ENCODE measurements at regions not wholly inside any gene's neighbourhood (a gene's known extent, or its start where the extent isn't known, plus 50 kb on each side); places are given as distances from the start of the nearest gene placed in this dataset.

- Histone ChIP-seq H4K20me1 (ENCODE audit: insufficient read depth, low read length) (no peaks in the 10 kb centered on the region), H3K4me2 (ENCODE audit: low read depth, low read length) (no peak overlapping the region), H3K9me3 (replicated peaks; ENCODE audit: insufficient read depth, low read length) (no peaks in the 10 kb centered on the region), H3K4me3 (ENCODE audit: low read length) (no peak overlapping the region), H3K9me2 (replicated peaks; ENCODE audit: insufficient read depth, low read length) (no peaks in the 10 kb centered on the region), H3K9ac (ENCODE audit: low read length) (no peak overlapping the region), H3K79me2 (ENCODE audit: low read length) (no peaks in the 10 kb centered on the region), H3K36me3 (replicated peaks; ENCODE audit: insufficient read depth, low read length) (no peaks in the 10 kb centered on the region), H3F3A (ENCODE audit: insufficient read depth, low read length) (no peaks in the 10 kb centered on the region), H3K4me1 (ENCODE audit: low read length) (peaks cover 4% of the 10 kb centered on the region; the same call in 1 of the 2 replicates), H3K27me3 (replicated peaks; ENCODE audit: insufficient read depth, low read length) (no peaks in the 10 kb centered on the region), H2AFZ (ENCODE audit: low read length) (no peak overlapping the region), H3K27ac (ENCODE audit: low read length) (no peak overlapping the region)
- TF ChIP-seq EZH2phosphoT487 (IDR thresholded peaks at IDR 0.05; ENCODE audit: low read length) (no peak), EZH2 (optimal IDR thresholded peaks at IDR 0.05; ENCODE audit: low read depth, low read length) (no peak)
- TF ChIP-seq, protein P1, sequence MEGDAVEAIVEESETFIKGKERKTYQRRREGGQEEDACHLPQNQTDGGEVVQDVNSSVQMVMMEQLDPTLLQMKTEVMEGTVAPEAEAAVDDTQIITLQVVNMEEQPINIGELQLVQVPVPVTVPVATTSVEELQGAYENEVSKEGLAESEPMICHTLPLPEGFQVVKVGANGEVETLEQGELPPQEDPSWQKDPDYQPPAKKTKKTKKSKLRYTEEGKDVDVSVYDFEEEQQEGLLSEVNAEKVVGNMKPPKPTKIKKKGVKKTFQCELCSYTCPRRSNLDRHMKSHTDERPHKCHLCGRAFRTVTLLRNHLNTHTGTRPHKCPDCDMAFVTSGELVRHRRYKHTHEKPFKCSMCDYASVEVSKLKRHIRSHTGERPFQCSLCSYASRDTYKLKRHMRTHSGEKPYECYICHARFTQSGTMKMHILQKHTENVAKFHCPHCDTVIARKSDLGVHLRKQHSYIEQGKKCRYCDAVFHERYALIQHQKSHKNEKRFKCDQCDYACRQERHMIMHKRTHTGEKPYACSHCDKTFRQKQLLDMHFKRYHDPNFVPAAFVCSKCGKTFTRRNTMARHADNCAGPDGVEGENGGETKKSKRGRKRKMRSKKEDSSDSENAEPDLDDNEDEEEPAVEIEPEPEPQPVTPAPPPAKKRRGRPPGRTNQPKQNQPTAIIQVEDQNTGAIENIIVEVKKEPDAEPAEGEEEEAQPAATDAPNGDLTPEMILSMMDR (IDR thresholded peaks at IDR 0.05; ENCODE audit: low read length): no peak
- DNase-seq: no peak
Observed at GRCh38 chr12:111089616-111090015, 169.2 kb upstream of the MYL2 start.

DNA sequence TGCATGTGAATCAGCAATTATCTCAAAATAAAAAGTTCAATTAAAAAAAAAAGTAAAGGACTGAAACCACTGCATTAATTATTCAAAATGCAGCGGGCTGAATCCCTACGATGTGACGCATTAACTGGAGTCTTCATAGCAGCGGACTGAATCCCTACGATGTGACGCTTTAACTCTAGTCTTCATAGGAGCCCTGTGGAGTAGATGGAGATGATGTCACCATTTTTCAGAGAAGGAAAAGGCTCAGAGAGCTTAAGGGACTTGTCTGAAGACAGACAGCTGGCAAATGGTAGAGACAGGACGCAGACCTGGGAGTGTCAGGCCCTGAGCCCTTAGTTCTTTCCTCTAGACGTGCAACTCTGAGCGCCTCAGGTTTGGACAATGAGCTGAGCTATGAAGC, 168.0 kb upstream of the MYL2 start:
- Histone ChIP-seq H3K4me3 (ENCODE audit: low read length) (no peak overlapping the region), H2AFZ (ENCODE audit: low read length) (no peak overlapping the region), H3K79me2 (ENCODE audit: low read length) (no peaks in the 10 kb centered on the region), H4K20me1 (ENCODE audit: insufficient read depth, low read length) (no peaks in the 10 kb centered on the region), H3K27ac (ENCODE audit: low read length) (no peak overlapping the region), H3K36me3 (replicated peaks; ENCODE audit: insufficient read depth, low read length) (no peaks in the 10 kb centered on the region), H3K9ac (ENCODE audit: low read length) (no peak overlapping the region), H3K4me2 (ENCODE audit: low read depth, low read length) (no peak overlapping the region), H3K9me3 (replicated peaks; ENCODE audit: insufficient read depth, low read length) (no peaks in the 10 kb centered on the region), H3K27me3 (replicated peaks; ENCODE audit: insufficient read depth, low read length) (no peaks in the 10 kb centered on the region), H3K4me1 (ENCODE audit: low read length) (peaks cover 4% of the 10 kb centered on the region; the same call in 1 of the 2 replicates), H3F3A (ENCODE audit: insufficient read depth, low read length) (no peaks in the 10 kb centered on the region), H3K9me2 (replicated peaks; ENCODE audit: insufficient read depth, low read length) (no peaks in the 10 kb centered on the region)
- no peak for TF ChIP-seq EZH2 (optimal IDR thresholded peaks at IDR 0.05; ENCODE audit: low read depth, low read length)
- TF ChIP-seq, protein P1 (IDR thresholded peaks at IDR 0.05; ENCODE audit: low read length): no peak
- TF ChIP-seq EZH2phosphoT487 (IDR thresholded peaks at IDR 0.05; ENCODE audit: low read length): no peak
- DNase-seq: no peak

DNA sequence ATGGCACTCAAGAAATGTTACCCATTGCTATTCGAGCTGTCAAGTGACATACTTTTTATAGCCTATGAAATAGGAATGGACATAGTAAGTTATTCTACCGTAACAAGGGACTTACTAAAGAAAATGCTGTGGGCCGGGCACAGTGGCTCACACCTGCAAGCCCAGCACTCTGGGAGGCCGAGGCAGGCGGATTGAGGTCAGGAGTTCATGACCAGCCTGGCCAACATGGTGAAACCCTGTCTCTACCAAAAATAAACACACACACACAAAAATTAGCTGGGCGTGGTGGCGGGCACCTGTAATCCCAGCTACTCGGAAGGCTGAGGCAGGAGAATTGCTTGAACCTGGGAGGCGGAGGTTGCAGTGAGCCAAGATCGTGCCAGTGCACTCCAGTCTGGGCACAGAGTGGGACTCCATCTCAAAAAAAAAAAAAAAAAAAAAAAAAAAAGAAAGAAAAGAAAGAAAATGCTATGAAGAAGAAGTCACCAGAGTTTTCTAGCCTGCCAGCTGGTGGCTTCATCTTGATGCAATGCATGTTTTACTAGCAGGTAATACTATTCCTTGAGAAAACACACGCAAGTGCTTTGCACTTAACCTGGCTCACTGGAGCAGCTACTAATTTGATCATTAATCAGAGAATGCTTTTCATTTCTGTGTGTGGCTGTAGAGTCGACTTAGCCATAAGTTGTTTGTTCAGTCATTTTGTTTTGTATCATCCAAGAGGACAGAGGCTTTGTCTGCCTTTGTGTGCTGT, 166.7 kb upstream of the MYL2 start:
- H3K36me3 ChIP-seq (replicated peaks; ENCODE audit: insufficient read depth, low read length): no peaks in the 10 kb centered on the region
- no peak overlapping the region for H3K27ac ChIP-seq (ENCODE audit: low read length)
- no peaks in the 10 kb centered on the region for H3K9me2 ChIP-seq (replicated peaks; ENCODE audit: insufficient read depth, low read length)
- no peak overlapping the region for H3K9ac ChIP-seq (ENCODE audit: low read length)
- H3K4me1 ChIP-seq (ENCODE audit: low read length): no peaks in the 10 kb centered on the region
- H3K4me3 ChIP-seq (ENCODE audit: low read length): no peak overlapping the region
- no peaks in the 10 kb centered on the region for H3K9me3 ChIP-seq (replicated peaks; ENCODE audit: insufficient read depth, low read length)
- no peaks in the 10 kb centered on the region for H4K20me1 ChIP-seq (ENCODE audit: insufficient read depth, low read length)
- H2AFZ ChIP-seq (ENCODE audit: low read length): no peak overlapping the region
- no peak for TF ChIP-seq EZH2phosphoT487 (IDR thresholded peaks at IDR 0.05; ENCODE audit: low read length)
- no peak overlapping the region for H3K4me2 ChIP-seq (ENCODE audit: low read depth, low read length)
- H3K27me3 ChIP-seq (replicated peaks; ENCODE audit: insufficient read depth, low read length): no peaks in the 10 kb centered on the region
- H3K79me2 ChIP-seq (ENCODE audit: low read length): no peaks in the 10 kb centered on the region
- no peaks in the 10 kb centered on the region for H3F3A ChIP-seq (ENCODE audit: insufficient read depth, low read length)
- peak; percentile 49 for DNase-seq

- H3K9ac ChIP-seq (ENCODE audit: low read length): no peak overlapping the region
- no peaks in the 10 kb centered on the region for H3K27me3 ChIP-seq (replicated peaks; ENCODE audit: insufficient read depth, low read length)
- no peaks in the 10 kb centered on the region for H3K9me2 ChIP-seq (replicated peaks; ENCODE audit: insufficient read depth, low read length)
- no peak overlapping the region for H2AFZ ChIP-seq (ENCODE audit: low read length)
- H3K4me3 ChIP-seq (ENCODE audit: low read length): no peak overlapping the region
- H3K79me2 ChIP-seq (ENCODE audit: low read length): no peaks in the 10 kb centered on the region
- no peak overlapping the region for H3K4me2 ChIP-seq (ENCODE audit: low read depth, low read length)
- H3K36me3 ChIP-seq (replicated peaks; ENCODE audit: insufficient read depth, low read length): no peaks in the 10 kb centered on the region
- TF ChIP-seq EZH2phosphoT487 (IDR thresholded peaks at IDR 0.05; ENCODE audit: low read length) (no peak), EZH2 (optimal IDR thresholded peaks at IDR 0.05; ENCODE audit: low read depth, low read length) (no peak)
- TF ChIP-seq, protein P1 (IDR thresholded peaks at IDR 0.05; ENCODE audit: low read length): no peak
- DNase-seq: no peak
- H3K4me1 ChIP-seq (ENCODE audit: low read length): no peaks in the 10 kb centered on the region
- H3F3A ChIP-seq (ENCODE audit: insufficient read depth, low read length): no peaks in the 10 kb centered on the region
- no peaks in the 10 kb centered on the region for H4K20me1 ChIP-seq (ENCODE audit: insufficient read depth, low read length)
- no peak overlapping the region for H3K27ac ChIP-seq (ENCODE audit: low read length)
- no peaks in the 10 kb centered on the region for H3K9me3 ChIP-seq (replicated peaks; ENCODE audit: insufficient read depth, low read length)
Observed at GRCh38 chr12:111085096-111085495, 164.7 kb upstream of the MYL2 start.

All from MM.1S (cell line).